GM18909 (cell line): ENCODE measurements at regions not wholly inside any gene's neighbourhood (a gene's known extent, or its start where the extent isn't known, plus 50 kb on each side); places are given as distances from the start of the nearest gene placed in this dataset.

Experiments used
- ATAC-seq: cut with Tn5 transposase; IDR thresholded peaks from one replicate; pipeline ENCODE4 v1.9.1; 2021; ENCODE audit warnings: mild to moderate bottlenecking; ENCODE audit not compliant: unreplicated experiment, poor library complexity

DNA sequence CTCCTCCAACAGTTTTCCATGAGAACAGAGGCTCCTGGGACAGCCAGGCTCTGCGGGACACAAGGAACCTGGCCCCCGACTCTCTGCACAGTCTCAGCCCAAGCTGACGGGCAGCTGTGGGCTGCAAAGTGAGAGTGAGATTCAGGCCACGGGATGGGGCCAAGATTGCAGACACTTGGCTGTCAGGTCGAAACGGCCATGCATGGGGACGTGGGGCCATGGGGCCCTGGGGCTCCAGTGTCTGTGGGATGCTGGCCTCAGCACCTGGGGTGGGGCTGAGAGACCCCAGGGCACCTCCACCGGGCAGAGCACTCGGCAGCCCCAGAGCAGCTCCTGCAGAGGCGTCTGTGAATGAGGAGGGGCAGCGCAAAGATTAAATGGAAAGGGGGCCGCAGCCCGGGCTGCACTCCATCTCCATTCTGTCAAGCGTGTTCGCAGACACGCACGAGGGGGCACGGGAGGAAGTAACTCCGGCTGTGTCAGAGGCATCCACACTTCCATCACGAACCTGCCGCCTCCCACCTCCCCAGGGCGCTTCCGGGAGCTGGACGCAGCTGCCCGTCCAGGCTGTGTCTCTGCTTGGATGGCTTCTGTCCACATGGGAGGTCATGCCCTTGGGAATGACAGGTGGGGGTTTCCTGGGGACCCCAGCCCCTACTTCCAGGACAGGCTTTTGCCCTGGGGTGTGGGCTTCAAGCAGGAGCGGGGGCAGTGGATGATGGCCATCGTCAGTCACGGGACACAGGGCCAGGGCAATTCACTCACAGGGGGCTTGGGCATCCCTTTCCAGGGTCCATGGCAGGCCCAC, 82.8 kb upstream of the NKX1-1 start:
- ATAC-seq: no peak

DNA sequence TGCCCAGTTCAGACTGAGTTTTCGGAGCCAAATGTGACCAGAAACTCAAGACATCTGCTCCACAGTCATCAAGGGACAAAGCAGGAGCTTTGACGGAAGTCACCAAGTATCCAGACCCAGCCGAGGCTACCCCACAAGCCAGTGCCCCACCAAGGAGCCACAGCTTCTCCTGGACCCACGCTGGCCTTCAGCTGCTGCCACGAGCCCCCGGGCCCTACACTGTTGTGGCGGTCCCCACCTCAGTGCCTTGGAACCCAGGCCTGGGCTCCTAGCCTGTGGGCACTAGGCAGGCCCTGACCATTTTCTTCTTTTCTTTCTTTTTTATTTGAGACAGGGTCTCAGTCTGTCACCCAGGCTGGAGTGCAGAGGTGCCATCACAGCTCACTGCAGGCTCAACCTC, 82.1 kb upstream of the NKX1-1 start:
- no peak for ATAC-seq

DNA sequence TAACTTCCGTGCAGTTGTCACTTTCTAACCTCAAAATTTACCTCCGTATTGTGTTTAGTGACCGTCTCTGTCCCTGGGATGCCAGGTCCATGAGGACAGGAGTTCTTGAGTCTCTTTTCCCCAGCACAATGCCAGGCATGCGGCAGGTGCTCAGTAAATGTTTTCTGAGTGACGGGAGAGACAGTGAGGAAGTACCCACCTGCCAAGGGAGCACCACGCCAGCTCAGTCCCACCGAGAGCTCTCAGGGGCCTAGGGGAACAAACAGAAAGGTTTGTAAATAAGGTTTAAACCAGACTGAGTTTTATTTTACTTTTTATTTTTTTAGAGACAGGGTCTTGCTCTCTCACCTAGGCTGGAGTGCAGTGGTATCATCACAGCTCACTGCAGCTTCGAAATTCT, 81.5 kb upstream of the NKX1-1 start:
- no peak for ATAC-seq

DNA sequence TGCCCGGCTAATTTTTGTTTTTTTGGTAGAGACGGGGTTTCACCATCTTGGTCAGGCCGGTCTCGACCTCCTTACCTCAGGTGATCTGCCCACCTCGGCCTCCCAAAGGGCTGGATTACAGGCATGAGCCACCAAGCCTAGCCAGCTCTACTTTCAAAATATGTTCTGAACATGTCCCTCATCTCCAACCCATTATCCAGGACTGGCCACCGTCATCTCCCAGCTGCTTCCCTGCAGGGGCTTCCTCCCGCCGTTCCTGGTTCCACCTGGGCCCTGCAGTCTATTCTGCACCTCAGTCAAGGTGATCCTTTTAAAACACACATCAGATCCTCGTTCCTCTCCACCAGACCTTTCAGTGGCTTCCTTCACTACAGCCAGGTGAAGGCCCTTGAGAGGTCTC, 80.9 kb upstream of the NKX1-1 start:
- no peak for ATAC-seq

DNA sequence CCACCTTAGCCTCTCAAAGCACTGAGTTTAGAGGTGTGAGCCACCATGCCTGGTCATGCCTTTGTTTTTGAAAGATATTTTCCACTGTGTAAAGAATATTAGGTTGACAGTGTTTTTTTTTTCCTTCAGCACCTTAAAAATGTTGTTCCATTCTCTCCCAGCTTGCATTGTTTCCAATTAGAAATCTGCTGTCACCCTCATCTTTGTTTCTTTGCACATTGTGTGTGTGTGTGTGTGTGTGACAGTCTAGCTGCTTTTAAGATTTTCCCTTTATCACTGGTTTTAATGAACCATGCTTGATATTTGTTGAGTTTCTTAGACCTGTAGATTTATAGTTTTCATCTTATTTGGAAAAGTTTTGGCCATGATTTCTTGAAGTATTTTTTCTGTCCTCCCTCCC, 79.0 kb upstream of the NKX1-1 start:
- no peak for ATAC-seq

DNA sequence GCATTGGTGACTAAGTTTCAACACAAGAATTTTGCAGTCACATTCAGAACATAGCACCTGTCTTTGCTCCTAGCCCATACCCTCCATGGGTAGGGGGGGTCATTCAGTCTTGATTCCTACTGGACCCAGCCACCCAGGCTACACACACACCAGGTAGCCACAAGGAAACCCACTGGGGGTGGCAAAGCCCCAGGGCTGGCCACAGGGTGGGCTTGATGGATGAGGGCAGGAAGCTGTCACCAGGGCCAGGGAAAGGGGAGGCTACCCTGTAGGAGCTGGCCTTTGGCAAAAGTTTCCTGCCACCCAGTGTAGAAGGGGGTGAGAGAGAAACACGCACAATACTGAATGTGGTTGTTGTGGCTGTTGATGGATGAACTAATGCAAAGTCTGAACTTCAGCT, 74.5 kb upstream of the NKX1-1 start:
- ATAC-seq: no peak

DNA sequence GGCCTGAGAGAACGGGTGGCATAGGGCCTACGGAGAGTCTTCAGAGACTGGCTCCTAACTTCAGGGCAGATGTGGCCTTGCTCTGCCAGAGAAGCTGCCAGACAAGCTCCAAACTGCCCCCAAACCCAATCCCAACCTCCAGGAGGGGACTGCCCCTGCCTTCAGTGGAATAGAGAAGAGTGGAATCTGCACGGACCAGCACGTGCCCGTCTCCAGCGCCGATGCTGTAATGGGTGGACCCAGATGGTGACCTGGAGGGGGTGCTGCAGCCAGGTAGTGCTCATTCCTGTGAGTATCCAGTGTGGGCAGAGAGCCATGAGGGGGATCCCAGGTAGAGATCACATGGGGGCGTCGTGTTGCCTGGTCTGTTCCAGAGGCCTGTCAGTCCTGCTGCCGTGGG, 73.2 kb upstream of the NKX1-1 start:
- no peak for ATAC-seq

DNA sequence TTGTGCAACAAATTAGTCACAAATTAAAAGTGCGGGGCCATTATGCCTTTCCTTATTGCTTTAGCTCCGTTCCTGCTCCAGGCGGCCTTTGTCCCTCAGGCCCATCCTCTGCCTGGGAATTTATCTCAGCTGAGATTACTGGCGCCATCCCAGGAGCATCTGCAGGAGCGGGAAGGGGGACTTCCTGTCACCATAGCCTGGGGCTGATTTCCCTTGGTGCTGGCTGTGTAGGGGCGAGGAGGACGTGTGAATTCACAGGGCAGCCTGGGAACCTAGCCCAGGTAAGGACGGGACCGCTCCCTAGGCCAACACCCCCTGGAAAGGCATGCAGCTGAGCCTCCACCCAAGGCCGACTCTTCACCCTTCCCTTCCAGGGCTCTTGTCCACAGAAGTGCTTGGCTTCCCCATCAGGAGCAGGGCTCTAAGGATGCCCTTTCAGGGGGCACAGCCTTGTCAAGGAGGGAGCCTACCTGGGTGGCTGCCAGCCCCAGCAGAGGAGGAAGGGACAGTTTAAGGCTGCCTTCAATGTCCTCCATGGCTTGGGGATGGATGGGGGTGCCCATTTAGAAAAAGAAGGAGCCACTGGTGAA, 72.6 kb upstream of the NKX1-1 start:
- ATAC-seq: no peak

DNA sequence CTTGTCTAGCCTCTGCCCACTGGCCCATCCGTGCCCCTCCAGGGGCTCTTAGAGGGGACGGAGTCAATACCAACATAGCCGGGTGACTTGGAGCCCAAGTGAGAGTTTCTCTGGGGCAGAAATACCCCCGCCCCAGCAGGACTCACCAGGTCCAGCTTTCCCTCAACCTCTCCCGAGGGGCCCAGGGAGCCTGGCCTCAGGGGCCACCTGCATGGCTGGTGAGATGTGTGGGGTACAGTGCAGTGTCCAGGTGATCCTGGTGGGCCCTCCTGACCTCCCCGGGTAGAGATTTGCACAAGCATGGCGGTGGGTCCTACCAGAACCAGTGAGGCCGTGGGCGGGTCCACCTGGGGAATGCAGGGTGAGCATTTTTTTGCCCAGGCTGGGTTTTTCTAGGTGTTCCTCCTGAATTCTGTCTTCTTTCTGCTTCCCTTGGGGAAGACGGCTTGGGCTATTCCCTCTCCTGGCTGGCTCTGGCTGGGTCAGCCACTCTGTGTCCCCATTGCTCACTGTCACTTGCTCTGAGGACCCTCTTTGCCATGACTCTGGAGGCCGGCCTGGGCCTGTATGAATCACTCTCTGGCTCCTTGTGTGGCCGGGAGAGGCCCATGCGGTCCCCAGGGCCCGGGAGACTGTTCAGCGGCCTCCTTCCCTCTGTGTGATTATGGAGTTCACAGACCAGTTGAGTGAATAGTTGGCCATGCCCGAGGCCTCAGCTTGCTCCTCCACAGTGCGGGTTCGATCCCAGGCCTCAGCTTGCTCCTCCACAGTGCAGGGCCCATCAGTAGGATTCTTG, 71.0 kb upstream of the NKX1-1 start:
- ATAC-seq: no peak

DNA sequence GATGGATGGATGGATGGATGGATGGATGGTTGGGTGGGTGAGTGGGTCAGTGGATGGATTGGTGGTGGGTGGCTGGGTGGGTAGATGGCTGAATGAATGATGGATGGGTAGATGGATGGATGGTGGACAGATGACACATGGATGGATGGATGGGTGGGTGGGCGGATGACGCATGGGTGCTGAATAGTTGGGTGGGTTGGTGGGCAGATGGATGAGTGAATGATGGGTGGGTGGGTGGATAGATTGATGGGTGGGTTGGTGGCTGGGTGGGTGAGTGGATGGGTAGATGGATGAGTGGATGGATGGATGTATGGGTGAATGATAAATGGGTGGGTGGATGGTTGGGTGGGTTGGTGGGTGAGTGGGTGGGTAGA, 69.9 kb upstream of the NKX1-1 start:
- ATAC-seq: no peak

DNA sequence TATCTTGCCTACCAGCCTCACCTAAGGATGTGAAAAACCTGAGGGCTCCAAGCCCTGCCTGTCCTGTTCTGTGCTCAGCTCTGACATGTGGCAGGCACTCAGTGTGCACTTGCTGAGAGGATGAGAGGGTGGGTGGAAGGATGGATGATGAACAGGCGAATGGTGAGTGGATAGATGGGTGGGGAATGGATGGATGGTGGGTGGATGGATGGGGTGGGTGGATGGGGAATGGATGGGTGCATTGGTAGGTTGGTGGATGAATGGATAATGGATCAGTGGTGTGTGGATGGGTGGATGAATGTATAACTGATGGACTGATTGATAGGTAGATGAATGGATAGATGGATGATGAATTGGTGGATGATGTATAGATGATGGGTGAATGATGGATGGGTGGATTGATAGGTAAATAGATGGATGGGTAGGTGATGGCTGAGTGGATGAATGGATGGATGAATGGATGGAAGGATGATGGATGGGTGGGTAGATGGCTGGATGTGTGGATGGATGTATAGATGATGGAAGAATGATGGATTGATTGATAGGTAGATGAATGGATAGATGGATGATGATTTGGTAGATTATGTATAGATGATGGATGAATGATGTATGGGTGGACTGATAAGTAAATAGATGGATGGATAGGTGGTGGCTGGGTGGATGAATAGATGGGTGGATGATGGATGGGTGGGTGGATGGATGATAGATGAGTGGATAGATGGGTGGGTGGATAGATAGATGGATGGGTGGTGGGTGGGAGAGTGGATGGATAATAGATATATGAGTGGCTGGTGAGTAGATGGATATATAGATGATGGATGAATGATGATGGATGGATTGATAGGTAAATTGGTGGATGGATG, 69.3 kb upstream of the NKX1-1 start:
- no peak for ATAC-seq

DNA sequence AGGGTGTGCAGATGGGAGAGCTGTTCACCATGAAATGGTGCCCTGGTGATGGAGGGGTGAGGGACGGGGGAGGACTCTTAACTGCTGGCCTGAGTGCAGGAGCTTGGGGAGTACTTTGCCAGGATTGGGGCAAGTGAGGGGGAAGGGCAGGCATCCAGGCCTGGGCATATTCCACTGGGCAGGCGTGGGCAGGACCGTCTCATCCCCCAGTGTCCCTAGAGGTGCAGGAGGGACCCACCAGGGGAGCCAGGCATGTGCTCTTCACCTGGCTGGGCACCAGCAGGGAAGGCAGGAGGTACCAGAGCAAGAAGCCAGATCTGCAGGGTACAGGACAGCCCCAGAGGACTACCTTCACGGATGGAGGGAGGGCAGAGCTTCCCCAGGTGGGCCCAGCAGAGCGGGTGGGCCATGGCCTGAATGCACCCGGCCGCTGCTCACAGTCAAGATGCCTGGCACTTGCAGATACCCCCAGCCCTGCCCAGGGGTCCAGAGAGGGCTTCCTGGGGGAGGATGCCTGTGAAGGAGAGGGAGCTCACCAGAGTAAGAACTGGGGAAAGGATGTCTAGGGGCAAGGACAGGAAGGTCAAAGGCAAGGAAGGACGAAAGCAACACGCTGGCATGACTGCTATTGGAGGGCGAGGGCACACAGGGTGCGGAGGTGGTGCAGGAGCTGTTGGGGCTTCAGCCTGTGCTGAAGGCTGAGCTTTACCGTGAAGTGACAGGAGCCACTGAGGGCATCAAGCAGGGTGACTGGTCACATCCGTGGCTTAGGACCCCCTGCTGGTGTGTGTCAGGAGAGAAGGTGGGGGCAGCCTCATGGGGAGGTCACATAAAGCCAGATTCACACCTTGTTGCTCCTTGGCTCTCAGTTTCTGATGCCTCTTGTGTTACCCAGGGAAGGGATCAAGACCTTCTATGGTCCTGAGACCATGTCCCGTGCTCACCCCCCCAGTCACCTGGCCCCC, 68.2 kb upstream of the NKX1-1 start:
- no peak for ATAC-seq

DNA sequence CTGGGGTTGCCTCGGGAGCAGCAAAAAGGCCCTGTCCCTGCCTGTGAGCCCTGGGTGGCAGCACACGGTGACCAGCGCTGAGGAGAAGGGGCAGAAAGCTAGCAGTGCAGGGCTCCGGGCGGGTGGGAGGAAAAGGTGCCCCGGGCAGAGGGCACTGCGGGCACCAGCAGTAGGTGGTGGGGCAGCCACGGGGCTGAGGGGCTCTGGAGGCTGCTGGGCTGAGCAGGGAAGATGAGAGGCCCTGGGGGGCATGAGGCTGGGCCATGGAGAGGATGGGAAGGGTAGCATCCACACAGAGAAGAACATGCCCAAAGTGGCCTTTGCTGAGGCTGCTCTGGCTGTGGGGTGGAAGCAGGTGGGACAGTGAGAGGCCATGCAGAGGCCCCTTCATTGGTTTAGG, 67.5 kb upstream of the NKX1-1 start:
- ATAC-seq: no peak

DNA sequence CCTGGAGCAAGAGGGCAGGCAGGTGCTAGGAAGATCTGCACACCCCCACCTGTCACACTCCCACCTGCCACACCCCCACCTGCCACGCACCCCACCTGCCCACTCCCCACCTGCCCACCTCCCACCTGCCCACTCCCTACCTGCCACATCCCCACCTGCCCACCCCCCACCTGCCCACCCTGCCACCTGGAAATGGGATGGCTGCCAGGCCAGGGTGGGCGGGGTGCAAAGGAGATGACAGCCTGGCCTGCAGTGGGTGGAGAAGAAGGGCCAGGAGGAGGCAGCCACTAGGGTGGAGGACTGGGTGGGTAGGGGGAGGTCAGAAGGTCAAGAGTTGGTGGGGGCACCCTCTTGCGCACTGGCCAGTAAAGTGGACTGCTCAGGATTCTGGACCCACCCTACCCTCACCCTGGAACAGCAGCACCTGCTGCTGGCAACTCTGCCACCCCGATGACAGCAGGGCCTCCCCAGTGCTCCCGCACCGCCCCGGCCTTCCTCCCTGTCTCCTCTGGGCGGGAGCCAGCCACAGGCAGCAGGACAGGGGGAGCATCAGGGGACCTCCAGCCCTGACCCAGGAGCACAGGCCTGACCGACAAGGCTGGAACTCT, 66.8 kb upstream of the NKX1-1 start:
- no peak for ATAC-seq

DNA sequence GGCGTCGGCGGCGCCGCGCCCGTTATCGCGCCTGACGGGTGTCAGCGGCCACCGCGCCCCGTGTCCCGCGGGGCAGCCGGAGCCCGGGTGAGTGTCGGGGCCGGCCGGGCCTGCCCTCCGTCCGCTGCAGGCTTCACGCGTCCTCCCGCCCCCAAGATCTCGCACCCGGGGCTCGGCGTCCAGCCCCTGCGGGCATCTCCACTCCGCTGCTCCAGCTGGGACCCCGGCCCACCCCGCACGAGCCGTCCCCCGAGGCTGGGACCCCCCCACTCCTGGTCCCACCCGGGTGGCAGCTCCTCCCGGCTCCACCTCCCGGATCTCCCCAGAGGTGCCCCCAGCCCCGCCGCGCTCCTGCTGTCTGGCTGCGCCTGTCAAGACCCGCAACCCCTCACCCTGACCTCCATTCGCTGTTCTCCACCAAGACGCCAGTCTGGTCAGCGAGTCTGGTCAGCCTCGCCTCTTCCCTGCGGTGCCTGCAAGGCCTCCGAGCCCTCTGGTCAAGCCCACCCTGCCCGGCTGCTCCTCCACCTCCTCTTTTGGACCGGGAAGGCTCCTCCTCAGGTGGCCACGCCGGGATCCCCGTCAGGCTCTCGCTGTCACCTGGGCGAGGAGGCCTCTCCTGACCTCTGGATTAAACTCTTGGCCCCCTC, 66.0 kb upstream of the NKX1-1 start:
- no peak for ATAC-seq

DNA sequence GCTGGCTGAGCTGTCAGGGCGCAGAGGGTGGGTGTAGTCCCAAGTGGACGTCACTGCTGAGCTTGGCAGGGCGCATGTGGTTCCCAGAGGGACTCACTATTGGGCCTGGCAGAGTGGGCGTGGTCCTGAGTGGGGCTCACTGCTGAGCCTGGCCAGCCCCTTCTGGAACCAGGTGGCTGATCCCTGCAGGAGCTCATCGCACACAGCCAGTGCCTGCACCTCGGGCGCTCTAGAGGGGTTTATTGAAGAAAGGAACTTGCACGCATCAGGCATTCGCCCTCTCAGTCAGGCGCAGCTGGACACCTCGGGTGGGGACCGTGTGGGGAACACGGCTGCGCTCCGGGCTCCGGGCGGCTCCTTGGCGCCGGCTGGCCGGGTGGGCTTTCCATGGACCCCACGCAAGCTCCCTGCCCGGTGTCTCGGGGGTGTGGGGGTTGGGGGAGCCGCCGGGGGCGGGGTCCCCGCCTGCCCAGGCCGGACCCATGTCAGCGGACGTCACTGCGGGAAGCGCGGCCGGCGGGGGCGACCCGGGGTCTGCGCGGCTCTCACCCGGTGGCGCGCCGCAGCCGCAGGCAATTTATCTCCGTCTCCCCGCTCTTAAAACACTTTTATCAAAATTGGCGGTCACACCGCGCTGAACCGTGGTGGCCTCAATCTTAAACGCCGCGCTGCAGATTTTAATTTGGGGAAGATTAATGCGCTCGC, 65.4 kb upstream of the NKX1-1 start:
- no peak for ATAC-seq

DNA sequence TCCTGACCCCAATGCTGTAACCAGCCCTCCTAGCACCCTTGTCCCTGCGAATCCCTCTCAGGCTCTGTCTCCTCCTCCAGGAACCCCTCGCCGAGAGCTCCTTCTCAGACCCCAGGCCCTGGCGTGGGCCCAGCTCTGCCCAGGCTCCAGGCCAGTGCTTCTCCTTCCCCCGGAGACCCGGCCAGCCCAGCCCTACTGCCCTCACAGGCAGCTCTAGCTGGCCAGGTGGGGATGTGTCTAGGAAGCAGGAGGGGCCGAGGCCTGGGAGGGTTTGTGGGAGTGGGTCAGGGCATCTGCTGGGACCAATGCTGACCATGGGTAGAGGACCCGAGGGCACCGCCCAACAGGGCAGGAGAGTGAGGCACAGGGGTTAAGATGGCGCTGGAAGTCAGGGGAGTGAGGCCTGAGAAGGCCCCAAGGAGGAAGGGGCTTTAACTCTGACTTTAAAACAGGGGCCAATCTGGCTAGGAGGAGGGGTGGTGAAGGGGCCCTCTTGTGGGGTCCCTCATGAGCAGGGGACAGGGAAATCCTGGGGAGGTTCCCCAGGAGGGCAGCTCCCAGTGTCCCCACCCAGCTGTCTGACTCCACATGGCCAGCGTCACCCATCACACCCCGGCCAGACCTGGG, 64.7 kb upstream of the NKX1-1 start:
- no peak for ATAC-seq

DNA sequence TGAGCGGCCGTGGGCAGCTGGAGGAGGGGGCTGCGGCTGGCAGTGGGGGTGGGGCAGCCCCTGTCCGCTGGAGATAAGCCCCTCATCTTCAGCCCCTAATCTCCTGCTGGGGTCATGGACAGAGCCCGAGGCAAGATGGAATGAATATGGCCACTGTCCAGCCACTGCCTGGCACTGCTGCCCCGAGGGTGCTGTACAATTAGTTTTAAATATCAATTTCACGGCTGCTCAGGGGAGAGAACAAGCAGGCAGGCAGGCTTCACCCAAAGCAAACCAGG, 64.1 kb upstream of the NKX1-1 start:
- ATAC-seq: no peak
